ENCODE measurements at regions not wholly inside any gene's neighbourhood (a gene's known extent, or its start where the extent isn't known, plus 50 kb on each side); places are given as distances from the start of the nearest gene placed in this dataset.

DNA sequence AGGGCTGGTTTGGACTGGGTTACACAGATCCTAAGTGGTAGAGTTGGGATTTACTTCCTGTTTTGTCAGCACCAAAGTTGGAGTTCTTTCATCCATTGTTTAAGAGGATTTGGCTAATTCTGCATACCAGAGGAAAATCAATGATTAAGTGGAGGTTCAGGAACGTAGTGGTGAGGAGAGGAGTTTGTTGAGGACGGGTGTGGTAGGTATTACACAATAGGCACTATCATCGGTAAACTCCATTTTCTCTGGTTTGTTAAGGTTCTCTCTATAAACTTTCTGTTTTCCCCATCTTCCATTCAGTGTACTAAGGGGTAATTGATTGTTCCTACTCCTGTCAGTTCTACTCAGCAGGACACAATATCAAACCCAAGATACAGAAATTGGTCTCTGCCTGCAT lies 107.5 kb upstream of the VCX2 start:
- H2AFZ ChIP-seq (ENCODE audit: control insufficient read depth, low read length), result no peak overlapping the region
- no peak for FAIRE-seq
- dilution Hi-C loops (cut with MboI; ENCODE audit: extremely low pct_ligation_motif_present, low sequenced_read_pairs), result no loop called here
- no peak overlapping the region for H3K9ac ChIP-seq (ENCODE audit: control insufficient read depth, extremely low read depth, insufficient read depth, low read length)
- DNase-seq (ENCODE audit: low read depth, low spot score), result no peak
- peaks cover 6% of the 10 kb centered on the region for H3K9me3 ChIP-seq (ENCODE audit: control insufficient read depth, low read depth, low read length)
- H3K79me2 ChIP-seq (ENCODE audit: control insufficient read depth, insufficient read depth, low read length), result no peaks in the 10 kb centered on the region
- no peak overlapping the region for H3K4me2 ChIP-seq (ENCODE audit: control insufficient read depth, extremely low read depth, insufficient read depth, low read depth, low read length)
- no peaks in the 10 kb centered on the region for H3K4me1 ChIP-seq (ENCODE audit: control insufficient read depth, extremely low read depth, insufficient read depth, low read length)
- H3K4me3 ChIP-seq (ENCODE audit: control insufficient read depth in 2 of 3, extremely low read depth in 1 of 3, insufficient read depth in 2 of 3, low read depth in 1 of 3, low read length in 3 of 3), result no peak overlapping the region
- TF ChIP-seq EZH2 (IDR thresholded peaks at IDR 0.05; ENCODE audit: low read length), result no peak
- TF ChIP-seq, protein P1, sequence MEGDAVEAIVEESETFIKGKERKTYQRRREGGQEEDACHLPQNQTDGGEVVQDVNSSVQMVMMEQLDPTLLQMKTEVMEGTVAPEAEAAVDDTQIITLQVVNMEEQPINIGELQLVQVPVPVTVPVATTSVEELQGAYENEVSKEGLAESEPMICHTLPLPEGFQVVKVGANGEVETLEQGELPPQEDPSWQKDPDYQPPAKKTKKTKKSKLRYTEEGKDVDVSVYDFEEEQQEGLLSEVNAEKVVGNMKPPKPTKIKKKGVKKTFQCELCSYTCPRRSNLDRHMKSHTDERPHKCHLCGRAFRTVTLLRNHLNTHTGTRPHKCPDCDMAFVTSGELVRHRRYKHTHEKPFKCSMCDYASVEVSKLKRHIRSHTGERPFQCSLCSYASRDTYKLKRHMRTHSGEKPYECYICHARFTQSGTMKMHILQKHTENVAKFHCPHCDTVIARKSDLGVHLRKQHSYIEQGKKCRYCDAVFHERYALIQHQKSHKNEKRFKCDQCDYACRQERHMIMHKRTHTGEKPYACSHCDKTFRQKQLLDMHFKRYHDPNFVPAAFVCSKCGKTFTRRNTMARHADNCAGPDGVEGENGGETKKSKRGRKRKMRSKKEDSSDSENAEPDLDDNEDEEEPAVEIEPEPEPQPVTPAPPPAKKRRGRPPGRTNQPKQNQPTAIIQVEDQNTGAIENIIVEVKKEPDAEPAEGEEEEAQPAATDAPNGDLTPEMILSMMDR (optimal IDR thresholded peaks at IDR 0.05 in 1 of 3, IDR thresholded peaks at IDR 0.05 in 1 of 3, conservative IDR thresholded peaks at IDR 0.05 in 1 of 3; ENCODE audit: extremely low read depth in 1 of 3, insufficient read depth in 2 of 3, low read length in 3 of 3), result no peak
- no peaks in the 10 kb centered on the region for H3K36me3 ChIP-seq (ENCODE audit: control insufficient read depth in 2 of 2, extremely low read depth in 1 of 2, insufficient read depth in 2 of 2, low read length in 2 of 2)
- no peak overlapping the region for H3K27ac ChIP-seq (ENCODE audit: control insufficient read depth, insufficient read depth, low read length)
- H4K20me1 ChIP-seq (ENCODE audit: control insufficient read depth, extremely low read depth, insufficient read depth, low read length), result no peaks in the 10 kb centered on the region
- H3K27me3 ChIP-seq (ENCODE audit: control insufficient read depth, extremely low read depth, insufficient read depth, low read length), result no peaks in the 10 kb centered on the region
- H3K9me1 ChIP-seq (ENCODE audit: control insufficient read depth, extremely low read depth, insufficient read depth, low read length), result no peaks in the 10 kb centered on the region

DNA sequence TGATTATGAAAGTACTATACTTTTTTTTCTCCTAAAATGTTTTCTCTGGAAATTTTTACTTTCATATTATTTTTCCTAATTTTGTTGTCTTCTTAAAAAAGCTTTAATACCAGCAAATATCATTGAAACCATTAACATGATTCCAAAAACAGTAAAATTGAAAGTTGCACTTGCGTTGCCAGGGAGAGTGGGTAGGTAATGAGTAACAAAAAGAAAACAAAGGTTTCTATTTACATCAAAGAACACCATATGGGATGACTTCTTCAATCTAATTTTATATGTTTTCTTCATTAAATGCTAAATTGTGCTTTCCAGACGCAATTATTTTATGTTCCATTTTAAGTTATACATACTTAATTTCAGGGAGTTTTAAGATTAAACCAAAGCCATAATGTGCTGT lies 108.3 kb upstream of the VCX2 start:
- Histone ChIP-seq H4K20me1 (ENCODE audit: control insufficient read depth, extremely low read depth, insufficient read depth, low read length) (no peaks in the 10 kb centered on the region), H3K36me3 (ENCODE audit: control insufficient read depth in 2 of 2, extremely low read depth in 1 of 2, insufficient read depth in 2 of 2, low read length in 2 of 2) (no peaks in the 10 kb centered on the region), H3K4me3 (ENCODE audit: control insufficient read depth in 2 of 3, extremely low read depth in 1 of 3, insufficient read depth in 2 of 3, low read depth in 1 of 3, low read length in 3 of 3) (no peak overlapping the region), H3K4me1 (ENCODE audit: control insufficient read depth, extremely low read depth, insufficient read depth, low read length) (no peaks in the 10 kb centered on the region), H3K79me2 (ENCODE audit: control insufficient read depth, insufficient read depth, low read length) (no peaks in the 10 kb centered on the region), H3K27ac (ENCODE audit: control insufficient read depth, insufficient read depth, low read length) (no peak overlapping the region), H3K4me2 (ENCODE audit: control insufficient read depth, extremely low read depth, insufficient read depth, low read depth, low read length) (no peak overlapping the region), H3K9ac (ENCODE audit: control insufficient read depth, extremely low read depth, insufficient read depth, low read length) (no peak overlapping the region), H2AFZ (ENCODE audit: control insufficient read depth, low read length) (no peak overlapping the region), H3K27me3 (ENCODE audit: control insufficient read depth, extremely low read depth, insufficient read depth, low read length) (no peaks in the 10 kb centered on the region), H3K9me1 (ENCODE audit: control insufficient read depth, extremely low read depth, insufficient read depth, low read length) (no peaks in the 10 kb centered on the region), H3K9me3 (ENCODE audit: control insufficient read depth, low read depth, low read length) (peaks cover 6% of the 10 kb centered on the region)
- TF ChIP-seq, protein P1 (optimal IDR thresholded peaks at IDR 0.05 in 1 of 3, IDR thresholded peaks at IDR 0.05 in 1 of 3, conservative IDR thresholded peaks at IDR 0.05 in 1 of 3; ENCODE audit: extremely low read depth in 1 of 3, insufficient read depth in 2 of 3, low read length in 3 of 3), result no peak
- no peak for TF ChIP-seq EZH2 (IDR thresholded peaks at IDR 0.05; ENCODE audit: low read length)
- DNase-seq (ENCODE audit: low read depth, low spot score), result no peak
- FAIRE-seq, result no peak
- dilution Hi-C loops (cut with MboI; ENCODE audit: extremely low pct_ligation_motif_present, low sequenced_read_pairs), result no loop called here
